Testis (tissue), 2 donors: ENCODE measurements at regions not wholly inside any gene's neighbourhood (a gene's known extent, or its start where the extent isn't known, plus 50 kb on each side); places are given as distances from the start of the nearest gene placed in this dataset.

ENCODE experiments used
- DNase-seq: peaks from one replicate; pipeline ENCODE4 v3.0.0-alpha.2; 2019
- H3K27ac ChIP-seq, 2 donors: fragments of 200-600 bp; sonication (generic); one replicate each; pipeline ENCODE4 v1.5.1; 2019
- H3K27me3 ChIP-seq: fragments of 200-600 bp; sonication (generic); one replicate; pipeline ENCODE4 v1.5.1; 2019
- H3K36me3 ChIP-seq: fragments of 200-600 bp; sonication (generic); one replicate; pipeline ENCODE4 v1.5.1; 2017; ENCODE audit warnings: low read depth; ENCODE audit errors: missing control alignments
- H3K4me1 ChIP-seq: fragments of 200-600 bp; sonication (generic); one replicate; pipeline ENCODE4 v1.5.1; 2019
- H3K4me3 ChIP-seq, 2 donors: fragments of 200-600 bp; sonication (generic); one replicate each; pipeline ENCODE4 v1.5.1; 2017 to 2019
- H3K9me3 ChIP-seq: fragments of 200-600 bp; sonication (generic); one replicate; pipeline ENCODE4 v1.5.1; 2017
- POLR2A ChIP-seq: fragments of 450-650 bp; IDR thresholded peaks from one replicate; pipeline ENCODE4 v1.6.1; 2017; ENCODE audit warnings: antibody characterized with exemption, mild to moderate bottlenecking, moderate library complexity
- WGBS, 2 donors: methylation state at CpG; one replicate each; pipeline ENCODE4 v1.1.5; 2018; 5-methylcytosine and 5-hydroxymethylcytosine counted together
- intact Hi-C: fragments of 100-400 bp; cut with DNase I; formaldehyde crosslinking; loops from one replicate; pipeline ENCODE4 v1.15.1; 2023; ENCODE audit warnings: low total_unique reads
- TF ChIP-seq, protein P1 (sequence below), 3 experiments: fragments of 450-650 bp in 2 of 3; fragments of 200-600 bp in 1 of 3; sonication (generic) in 1 of 3; IDR thresholded peaks; one replicate each; pipeline ENCODE4 v1.5.1; 2016 to 2019; ENCODE audit warnings: antibody characterized with exemption in 3 of 3, mild to moderate bottlenecking in 2 of 3, moderate library complexity in 1 of 3

DNA sequence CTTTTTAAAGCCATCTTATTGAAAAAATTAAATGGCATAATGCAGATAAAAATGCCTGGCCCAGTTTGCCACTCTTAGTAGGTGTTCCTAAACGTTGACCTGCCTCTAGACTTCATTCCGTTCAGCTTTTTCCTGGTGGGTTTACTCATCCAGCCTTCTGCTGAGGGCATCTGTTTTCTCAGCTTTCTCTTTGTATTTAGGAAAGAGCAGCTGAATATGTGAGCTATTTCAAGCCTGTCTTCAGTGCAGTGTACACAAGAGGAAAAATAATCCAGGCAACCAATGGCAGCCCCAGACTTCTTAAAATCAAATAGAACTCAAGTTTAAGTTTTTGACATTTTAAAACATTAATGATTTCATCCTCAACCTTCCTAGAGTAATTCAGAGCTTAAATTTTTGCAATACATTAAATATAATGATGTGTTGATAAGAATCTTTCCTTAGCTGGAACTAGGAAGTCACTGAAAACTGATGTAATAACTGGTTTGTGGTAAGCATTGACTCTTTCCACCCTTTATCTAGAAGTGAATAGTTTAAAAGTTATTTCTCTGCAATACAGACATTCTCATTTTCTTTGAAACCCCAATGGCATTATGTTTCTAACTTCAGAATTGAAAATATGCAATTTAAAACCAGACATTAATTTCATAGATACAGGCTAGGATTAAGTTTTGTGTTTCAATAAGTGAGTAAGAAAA, 165.4 kb downstream of the AASDHPPT start:
- no peak overlapping the region for H3K27ac ChIP-seq
- H3K27me3 ChIP-seq = no peaks in the 10 kb centered on the region
- no peaks in the 10 kb centered on the region for H3K9me3 ChIP-seq
- H3K4me1 ChIP-seq = no peaks in the 10 kb centered on the region
- no peak for DNase-seq
- WGBS, 2 donors = 58 to 82% methylated on average over 2 of the region's 2 CpGs
- no peak for TF ChIP-seq POLR2A
- TF ChIP-seq, protein P1, sequence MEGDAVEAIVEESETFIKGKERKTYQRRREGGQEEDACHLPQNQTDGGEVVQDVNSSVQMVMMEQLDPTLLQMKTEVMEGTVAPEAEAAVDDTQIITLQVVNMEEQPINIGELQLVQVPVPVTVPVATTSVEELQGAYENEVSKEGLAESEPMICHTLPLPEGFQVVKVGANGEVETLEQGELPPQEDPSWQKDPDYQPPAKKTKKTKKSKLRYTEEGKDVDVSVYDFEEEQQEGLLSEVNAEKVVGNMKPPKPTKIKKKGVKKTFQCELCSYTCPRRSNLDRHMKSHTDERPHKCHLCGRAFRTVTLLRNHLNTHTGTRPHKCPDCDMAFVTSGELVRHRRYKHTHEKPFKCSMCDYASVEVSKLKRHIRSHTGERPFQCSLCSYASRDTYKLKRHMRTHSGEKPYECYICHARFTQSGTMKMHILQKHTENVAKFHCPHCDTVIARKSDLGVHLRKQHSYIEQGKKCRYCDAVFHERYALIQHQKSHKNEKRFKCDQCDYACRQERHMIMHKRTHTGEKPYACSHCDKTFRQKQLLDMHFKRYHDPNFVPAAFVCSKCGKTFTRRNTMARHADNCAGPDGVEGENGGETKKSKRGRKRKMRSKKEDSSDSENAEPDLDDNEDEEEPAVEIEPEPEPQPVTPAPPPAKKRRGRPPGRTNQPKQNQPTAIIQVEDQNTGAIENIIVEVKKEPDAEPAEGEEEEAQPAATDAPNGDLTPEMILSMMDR (IDR thresholded peaks at IDR 0.05) = no peak
- no peak overlapping the region for H3K4me3 ChIP-seq
- intact Hi-C loops = no loop called here
- no peaks in the 10 kb centered on the region for H3K36me3 ChIP-seq

DNA sequence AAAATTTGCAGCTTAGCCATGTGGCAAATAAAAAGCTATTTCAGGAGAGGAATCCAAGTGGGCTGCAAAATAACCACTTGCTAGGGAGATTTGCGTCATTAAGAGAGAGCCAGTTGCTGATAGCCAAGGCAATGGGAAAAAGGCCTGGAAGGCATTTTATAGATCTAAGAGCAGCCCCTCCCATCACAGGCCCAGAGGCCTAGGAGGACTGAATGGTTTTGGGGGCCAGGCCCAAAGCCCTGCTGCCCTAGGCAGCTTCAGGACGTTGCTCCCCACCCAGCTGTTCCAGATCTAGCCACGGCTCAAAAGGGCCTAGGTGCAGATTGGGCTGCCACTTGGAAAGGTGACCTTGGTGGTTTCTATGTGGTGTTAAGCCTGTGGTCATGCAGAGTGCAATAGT, 169.0 kb downstream of the AASDHPPT start:
- TF ChIP-seq, protein P1 (IDR thresholded peaks at IDR 0.05) = no peak
- no peak for TF ChIP-seq POLR2A
- 82 to 90% methylated on average over 3 of the region's 3 CpGs for WGBS, 2 donors

DNA sequence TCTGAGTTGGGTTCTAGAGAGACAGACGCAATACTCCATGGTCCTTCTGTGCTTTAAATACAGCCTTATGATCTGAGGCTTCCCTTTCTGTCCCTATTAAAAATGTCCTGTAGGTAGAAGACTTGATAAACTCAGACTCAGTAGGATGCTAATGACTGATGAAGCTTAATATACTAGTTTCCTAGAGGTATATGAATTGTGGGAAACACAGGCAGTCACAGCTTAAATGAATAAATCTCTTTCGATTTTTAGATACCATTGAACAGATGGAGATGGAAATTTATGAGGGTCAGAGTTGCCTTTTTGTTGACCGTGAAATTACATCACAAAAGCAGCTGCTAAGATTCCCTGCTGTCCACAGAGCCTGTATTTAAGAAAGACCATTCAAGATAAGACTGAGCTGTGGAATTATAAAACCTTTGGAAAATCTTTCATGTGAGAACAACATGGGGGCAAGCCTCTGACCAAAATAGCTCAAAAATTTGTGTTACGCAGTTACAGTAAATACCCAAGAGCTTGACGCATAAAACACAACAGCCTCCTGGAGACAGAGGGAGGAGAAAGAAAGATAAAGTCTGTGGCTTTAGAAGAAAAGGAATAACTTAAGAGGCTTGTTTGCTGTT, 172.3 kb downstream of the AASDHPPT start:
- Histone ChIP-seq H3K36me3 (no peaks in the 10 kb centered on the region), H3K4me3 (no peak overlapping the region)

More for the DNA sequence above, 169.0 kb downstream of the AASDHPPT start:
- Histone ChIP-seq H3K4me1 (no peaks in the 10 kb centered on the region), H3K27ac (no peak overlapping the region), H3K4me3 (no peak overlapping the region), H3K9me3 (no peaks in the 10 kb centered on the region), H3K36me3 (no peaks in the 10 kb centered on the region), H3K27me3 (no peaks in the 10 kb centered on the region)
- no peak for DNase-seq
- intact Hi-C loops = no loop called here

DNA sequence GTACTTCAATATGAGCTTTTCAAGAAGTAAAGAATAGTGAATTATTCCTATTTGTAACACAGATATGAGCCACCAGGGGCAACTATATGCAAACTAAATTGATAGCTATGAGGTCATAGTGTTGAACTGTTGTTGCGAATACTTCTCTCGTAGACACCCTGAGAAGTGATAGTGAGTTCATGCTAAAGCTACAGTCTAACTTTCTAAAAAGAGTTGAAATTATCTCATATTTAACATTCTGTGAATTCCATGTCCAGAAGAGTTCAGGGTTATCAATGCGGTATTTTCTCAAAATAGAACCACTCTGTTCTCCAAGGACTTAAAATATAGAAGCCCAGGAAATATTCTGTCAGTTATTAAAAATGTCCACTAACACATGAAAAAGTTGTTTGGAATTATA, 185.4 kb downstream of the AASDHPPT start:
- intact Hi-C loops = no loop called here
- WGBS, 2 donors = 30 to 43% methylated on average over 3 of the region's 3 CpGs
- no peak overlapping the region for H3K27ac ChIP-seq

More for the DNA sequence above, 172.3 kb downstream of the AASDHPPT start:
- intact Hi-C loops = no loop called here
- Histone ChIP-seq H3K9me3 (no peaks in the 10 kb centered on the region), H3K4me1 (no peaks in the 10 kb centered on the region), H3K27ac (no peak overlapping the region), H3K27me3 (no peaks in the 10 kb centered on the region)
- 52 to 57% methylated on average over 5 of the region's 5 CpGs for WGBS, 2 donors
- TF ChIP-seq, protein P1 (IDR thresholded peaks at IDR 0.05) = no peak
- no peak for TF ChIP-seq POLR2A
- DNase-seq = no peak

More for the DNA sequence above, 185.4 kb downstream of the AASDHPPT start:
- Histone ChIP-seq H3K36me3 (no peaks in the 10 kb centered on the region), H3K9me3 (no peaks in the 10 kb centered on the region), H3K27me3 (no peaks in the 10 kb centered on the region), H3K4me1 (no peaks in the 10 kb centered on the region), H3K4me3 (no peak overlapping the region)
- TF ChIP-seq POLR2A = no peak
- TF ChIP-seq, protein P1 (IDR thresholded peaks at IDR 0.05) = peak in 1 of 3 experiments; percentile 4
- DNase-seq = no peak
